ENCODE measurements at regions not wholly inside any gene's neighbourhood (a gene's known extent, or its start where the extent isn't known, plus 50 kb on each side); places are given as distances from the start of the nearest gene placed in this dataset.

- TF ChIP-seq CTCF (IDR thresholded peaks at IDR 0.05; ENCODE audit: low read depth, low read length) (no peak), POLR2A (IDR thresholded peaks at IDR 0.05; ENCODE audit: extremely low read depth, insufficient read length) (no peak), MYC (IDR thresholded peaks at IDR 0.05; ENCODE audit: low read depth, low read length) (no peak), MAX (IDR thresholded peaks at IDR 0.05; ENCODE audit: low read depth, low read length) (no peak)
Measured at GRCh38 chr10:60681103-60681502, 97.2 kb upstream of the CDK1 start.

Data from NB4 (cell line).